ENCODE measurements at regions not wholly inside any gene's neighbourhood (a gene's known extent, or its start where the extent isn't known, plus 50 kb on each side); places are given as distances from the start of the nearest gene placed in this dataset.

GRCh38 chr10:30185916-30186315, 126.5 kb upstream of the JCAD start:
- H3K4me1 Mint-ChIP-seq: no peaks in the 10 kb centered on the region

GRCh38 chr10:30185341-30185740, 126.0 kb upstream of the JCAD start:
- Mint-ChIP-seq H3K27ac (no peak overlapping the region), H3K9me3 (no peaks in the 10 kb centered on the region), H3K4me1 (no peaks in the 10 kb centered on the region), H3K4me3 (no peak overlapping the region), H3K36me3 (no peaks in the 10 kb centered on the region), H3K27me3 (ENCODE audit: low read depth) (no peaks in the 10 kb centered on the region)
- POLR2A ChIA-PET: no interaction called here
- ATAC-seq: no peak
- DNase-seq (ENCODE audit: low spot score): no peak
- CTCF ChIA-PET: no interaction called here
- TF ChIP-seq TEAD1 (CRISPR knock-in tag; IDR thresholded peaks at IDR 0.05): no peak
- no peak for TF ChIP-seq NR1H2 (CRISPR knock-in tag; IDR thresholded peaks at IDR 0.05)
- TF ChIP-seq ZNF263 (CRISPR knock-in tag; IDR thresholded peaks at IDR 0.05; ENCODE audit: low read depth): no peak
- TF ChIP-seq JAZF1 (CRISPR knock-in tag; IDR thresholded peaks at IDR 0.05): no peak
- no peak for TF ChIP-seq MYBL2 (CRISPR knock-in tag; IDR thresholded peaks at IDR 0.05)
- TF ChIP-seq ZMAT4 (CRISPR knock-in tag; IDR thresholded peaks at IDR 0.05): no peak
- no peak for TF ChIP-seq ARID4B (CRISPR knock-in tag; IDR thresholded peaks at IDR 0.05; ENCODE audit: borderline replicate concordance)

More at GRCh38 chr10:30185916-30186315, 126.5 kb upstream of the JCAD start:
- Mint-ChIP-seq H3K27ac (no peak overlapping the region), H3K9me3 (no peaks in the 10 kb centered on the region), H3K36me3 (no peaks in the 10 kb centered on the region), H3K4me3 (no peak overlapping the region), H3K27me3 (ENCODE audit: low read depth) (no peaks in the 10 kb centered on the region)
- no peak for TF ChIP-seq FOXJ3 (CRISPR knock-in tag; IDR thresholded peaks at IDR 0.05; ENCODE audit: borderline replicate concordance)
- no peak for TF ChIP-seq SOX15 (CRISPR knock-in tag; IDR thresholded peaks at IDR 0.05)
- no peak for TF ChIP-seq SMAD4 (CRISPR knock-in tag; IDR thresholded peaks at IDR 0.05)
- no peak for TF ChIP-seq IRF2 (CRISPR knock-in tag; IDR thresholded peaks at IDR 0.05; ENCODE audit: borderline replicate concordance, low read depth)
- TF ChIP-seq PRRX2 (CRISPR knock-in tag; IDR thresholded peaks at IDR 0.05): no peak
- TF ChIP-seq TEAD1 (CRISPR knock-in tag; IDR thresholded peaks at IDR 0.05): no peak
- no peak for TF ChIP-seq ETV6 (CRISPR knock-in tag; IDR thresholded peaks at IDR 0.05)
- no peak for TF ChIP-seq ESRRA (CRISPR knock-in tag; IDR thresholded peaks at IDR 0.05; ENCODE audit: borderline replicate concordance)
- no peak for TF ChIP-seq NFE2L1 (CRISPR knock-in tag; IDR thresholded peaks at IDR 0.05)
- TF ChIP-seq STAT6 (CRISPR knock-in tag; conservative IDR thresholded peaks at IDR 0.05; ENCODE audit: low read depth): no peak
- TF ChIP-seq MXD4 (CRISPR knock-in tag; IDR thresholded peaks at IDR 0.05; ENCODE audit: borderline replicate concordance): no peak
- no peak for TF ChIP-seq ZNF425 (CRISPR knock-in tag; conservative IDR thresholded peaks at IDR 0.05)
- TF ChIP-seq RELA (CRISPR knock-in tag; IDR thresholded peaks at IDR 0.05; ENCODE audit: borderline replicate concordance): no peak
- TF ChIP-seq HMGXB4 (CRISPR knock-in tag; IDR thresholded peaks at IDR 0.05): no peak
- no peak for TF ChIP-seq CBFB (CRISPR knock-in tag; IDR thresholded peaks at IDR 0.05; ENCODE audit: low read depth)
- DNase-seq (ENCODE audit: low spot score) (no peak), ATAC-seq (no peak)
- POLR2A ChIA-PET: no interaction called here
- CTCF ChIA-PET: no interaction called here
